ENCODE measurements at regions not wholly inside any gene's neighbourhood (a gene's known extent, or its start where the extent isn't known, plus 50 kb on each side); places are given as distances from the start of the nearest gene placed in this dataset.
"Not testable (repeated sequence)": the region's sequence is repeated elsewhere in the genome, so short reads cannot be mapped to it uniquely, and the experiment has no call there.

DNA sequence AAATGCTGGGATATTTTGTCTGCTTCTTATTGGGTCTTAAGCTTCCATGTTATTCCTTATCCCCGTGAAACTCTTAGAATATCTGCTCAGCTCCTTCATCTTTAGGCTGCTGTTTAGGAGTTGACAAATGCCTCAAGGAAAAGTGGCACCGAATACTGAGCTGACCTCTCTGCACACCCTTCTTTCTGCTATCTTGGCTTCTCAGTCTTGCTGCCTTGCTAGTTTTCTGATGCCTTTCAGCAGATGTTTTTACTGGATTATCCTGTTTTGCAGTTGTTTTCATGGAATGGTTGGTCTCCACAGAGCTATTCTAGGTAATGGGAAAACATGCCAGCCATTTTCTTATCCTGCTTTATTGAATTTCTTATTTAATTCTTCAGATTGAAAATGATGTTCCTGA is 86.3 kb downstream of the GYPE start:
- no peak for DNase-seq (ENCODE audit: low spot score)

DNA sequence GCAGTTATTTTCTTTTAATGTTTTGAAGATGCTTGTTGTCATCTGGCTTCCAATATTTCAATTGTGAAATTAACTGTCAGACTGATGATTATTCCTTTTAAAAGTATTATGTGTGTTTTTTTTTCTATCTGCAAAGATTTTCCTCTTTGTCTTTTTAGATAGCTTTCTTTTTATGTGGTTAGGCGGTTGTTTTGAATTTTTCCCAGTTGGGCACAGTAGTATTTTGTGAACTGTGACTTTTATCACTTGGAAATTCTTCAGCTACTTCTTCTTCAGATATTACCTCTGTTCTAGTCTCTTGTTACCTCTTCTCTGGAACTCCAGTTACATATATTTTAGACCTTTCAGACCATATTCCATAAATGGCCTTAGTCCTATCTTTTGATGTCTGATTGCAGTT is 87.5 kb downstream of the GYPE start:
- not testable (repeated sequence) for DNase-seq (ENCODE audit: low spot score)

DNA sequence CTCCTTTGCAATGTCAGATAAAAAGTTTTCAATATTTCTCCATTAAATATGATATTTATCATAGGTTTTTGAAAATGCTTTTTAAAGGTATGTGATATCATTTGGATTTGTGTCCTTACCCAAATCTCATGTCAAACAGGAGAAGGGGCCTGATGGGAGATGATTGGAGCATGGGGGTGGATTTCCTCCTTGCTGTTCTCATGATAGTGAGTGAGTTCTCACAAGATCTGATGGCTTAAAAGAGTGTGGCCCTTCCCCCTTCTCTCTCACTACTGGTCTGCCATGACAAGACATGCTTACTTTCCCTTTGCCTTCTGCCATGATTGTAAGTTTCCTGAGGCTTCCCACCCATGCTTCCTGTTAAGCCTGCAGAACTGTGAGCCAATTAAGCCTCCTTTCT is 90.0 kb downstream of the GYPE start:
- not testable (repeated sequence) for DNase-seq (ENCODE audit: low spot score)

DNA sequence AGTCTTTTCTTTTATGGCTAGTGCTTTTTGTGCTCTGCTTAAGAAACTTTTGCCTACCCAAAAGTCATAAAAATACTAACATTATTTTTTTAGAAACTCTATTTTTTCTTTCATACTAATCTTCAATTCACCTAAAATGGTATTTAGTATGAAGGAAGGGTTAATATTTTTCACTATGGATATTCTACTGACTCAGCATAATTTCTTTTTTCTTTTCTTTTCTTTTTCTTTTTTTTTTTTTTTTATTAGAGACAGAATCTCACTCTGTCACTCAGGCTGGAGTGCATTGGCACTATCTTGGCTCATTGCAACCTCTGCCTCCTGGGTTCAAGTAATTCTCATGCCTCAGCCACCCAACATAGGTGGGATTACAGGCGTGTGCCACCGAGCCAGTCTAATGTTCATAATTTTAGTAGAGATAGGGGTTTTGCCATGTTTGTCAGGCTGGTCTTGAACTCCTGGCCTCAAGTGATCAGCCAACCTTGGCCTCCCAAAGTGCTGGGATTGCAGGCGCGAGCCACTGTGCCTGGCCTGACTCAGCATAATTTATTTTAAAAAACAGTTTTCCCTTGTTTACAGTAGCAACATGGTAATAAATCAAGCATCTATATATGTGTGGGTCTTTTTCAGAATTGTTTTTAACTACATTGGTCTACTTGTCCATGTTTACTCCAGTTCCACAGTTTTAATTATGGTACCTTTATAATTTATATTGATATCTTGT is 91.8 kb downstream of the GYPE start:
- DNase-seq (ENCODE audit: low spot score) = not testable (repeated sequence)

DNA sequence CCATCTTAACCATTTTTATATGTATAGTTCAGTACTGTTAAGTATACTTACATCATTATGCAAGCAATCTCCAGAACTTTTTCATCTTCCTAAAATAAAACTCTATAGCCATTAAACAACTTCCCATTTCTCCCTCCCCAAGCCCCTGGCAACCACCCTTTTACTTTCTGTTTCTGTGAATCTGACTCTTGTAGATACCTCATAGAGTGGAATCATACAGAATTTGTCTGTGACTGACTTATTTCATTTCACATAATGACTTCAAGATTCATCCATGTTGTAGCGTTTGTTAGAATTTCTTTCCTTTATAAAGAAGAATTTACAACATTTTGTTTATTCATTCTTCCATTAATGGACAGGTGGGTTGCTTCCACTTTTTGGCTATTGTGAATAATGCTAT is 91.2 kb upstream of the FREM3 start:
- not testable (repeated sequence) for DNase-seq (ENCODE audit: low spot score)

DNA sequence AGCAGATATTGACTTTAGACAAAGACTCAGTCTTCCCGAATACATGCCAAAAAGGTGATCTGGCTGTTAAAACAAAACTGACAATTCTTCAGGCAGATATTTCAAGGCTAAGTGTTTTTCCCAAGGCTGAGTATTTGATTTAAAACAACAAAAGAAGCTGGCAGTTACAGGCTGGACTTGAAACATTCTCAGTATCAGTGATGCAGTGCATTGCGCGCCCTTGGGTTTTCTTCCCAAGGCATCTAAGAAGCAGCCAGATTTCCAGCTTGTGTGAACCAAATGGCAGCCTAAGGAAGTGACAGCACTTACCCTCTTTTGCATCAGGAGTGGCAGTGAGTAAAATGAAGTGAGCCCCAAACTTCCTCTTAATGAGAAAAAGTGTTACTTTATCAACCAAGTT is 90.0 kb upstream of the FREM3 start:
- not testable (repeated sequence) for DNase-seq (ENCODE audit: low spot score)

DNA sequence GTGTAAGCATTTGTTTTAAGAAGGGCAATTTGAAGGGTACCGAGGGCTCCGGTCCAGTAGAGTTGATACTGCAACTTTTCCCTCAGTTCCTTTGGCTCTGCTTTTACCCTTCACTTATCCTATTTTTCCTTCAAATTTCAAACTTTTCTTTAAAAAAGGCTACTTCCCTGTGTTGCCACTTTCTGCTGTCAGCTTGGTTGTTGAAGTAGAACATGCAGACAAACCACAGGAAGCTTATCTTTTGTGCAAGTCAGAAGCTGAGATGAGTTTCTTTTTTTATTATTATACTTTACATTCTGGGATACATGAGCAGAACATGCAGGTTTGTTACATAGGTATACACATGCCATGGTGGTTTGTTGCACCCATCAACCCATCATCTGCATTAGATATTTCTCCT is 89.1 kb upstream of the FREM3 start:
- DNase-seq (ENCODE audit: low spot score) = not testable (repeated sequence)

DNA sequence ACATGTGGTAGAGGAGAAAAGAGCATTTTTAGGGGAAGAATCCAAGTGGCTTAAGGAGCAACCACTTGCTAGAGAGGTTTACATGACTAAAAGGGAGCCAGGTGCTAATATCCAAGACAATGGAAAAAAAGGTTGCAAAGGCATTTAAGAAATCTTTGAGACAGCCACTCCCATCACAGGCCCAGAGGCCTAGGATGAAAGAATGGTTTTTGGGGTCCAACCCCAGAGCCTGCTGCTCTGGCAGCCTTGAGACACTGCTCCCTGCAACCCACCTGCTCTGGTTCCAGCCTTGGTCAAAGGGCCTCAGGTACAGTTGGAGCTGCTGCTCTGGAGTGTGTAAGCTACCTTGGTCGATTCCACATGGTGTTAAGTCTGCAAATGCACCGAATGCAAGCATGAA is 84.1 kb upstream of the FREM3 start:
- no peak for DNase-seq (ENCODE audit: low spot score)

DNA sequence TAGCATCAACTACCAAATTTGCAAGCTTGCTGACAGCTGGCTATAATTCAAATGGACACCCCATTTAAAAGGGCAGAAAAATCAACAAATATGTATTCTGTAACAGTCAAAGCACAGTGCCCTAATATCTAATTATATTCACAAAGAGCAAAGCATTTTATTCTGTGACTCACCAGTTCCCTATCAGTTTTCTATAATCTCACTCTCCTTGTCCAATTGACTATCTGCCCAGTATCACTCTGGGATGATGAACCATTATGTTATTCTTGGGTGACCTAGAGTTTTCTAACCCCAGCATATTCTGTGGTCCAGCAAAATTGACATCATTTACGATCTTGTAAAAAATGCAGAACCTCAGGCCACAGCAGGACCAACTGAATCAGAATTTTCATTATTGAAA is 82.0 kb upstream of the FREM3 start:
- DNase-seq (ENCODE audit: low spot score) = no peak

DNA sequence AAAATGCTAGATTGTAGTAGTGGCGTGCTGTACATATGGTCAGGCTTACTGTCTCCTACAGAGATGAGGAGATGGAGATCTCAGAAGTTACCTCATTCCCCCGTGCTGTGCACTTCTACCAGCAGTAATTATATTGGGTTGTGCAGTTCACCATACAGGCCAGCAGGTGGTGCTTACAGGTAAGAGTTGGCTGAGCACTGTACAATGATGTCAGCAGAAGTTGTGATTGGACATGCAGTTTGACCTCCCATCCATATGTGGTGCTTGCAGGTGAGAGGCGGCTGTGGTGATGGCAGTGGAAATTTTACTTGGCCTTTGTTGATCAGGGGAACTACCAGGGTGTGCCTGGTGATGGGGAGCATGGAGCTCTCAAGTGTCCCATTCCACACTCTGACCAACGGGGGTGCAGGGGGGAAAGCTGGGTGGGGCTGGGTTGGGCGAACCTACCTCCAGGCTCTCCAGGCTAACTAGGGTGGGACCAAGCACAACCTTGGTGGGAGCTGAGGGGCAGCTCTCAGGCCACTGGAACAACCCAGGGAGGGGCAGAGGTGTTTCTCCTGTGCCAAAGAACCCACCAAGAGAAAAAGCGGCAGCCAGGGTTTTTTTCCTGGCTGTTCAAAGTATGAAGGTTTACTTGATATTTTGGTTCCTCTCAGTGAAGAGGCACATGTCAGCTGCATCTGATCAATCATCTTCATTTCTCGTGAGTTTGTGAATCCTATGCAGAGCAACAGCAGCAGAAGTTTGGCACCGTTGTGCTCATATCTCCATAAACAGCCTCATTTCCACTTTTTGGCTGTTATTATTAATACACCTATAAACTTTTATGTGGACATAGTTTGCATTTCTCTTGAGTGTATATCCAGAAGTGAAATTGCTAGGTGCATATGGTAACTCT is 73.8 kb upstream of the FREM3 start:
- DNase-seq (ENCODE audit: low spot score) = peak; percentile 70

DNA sequence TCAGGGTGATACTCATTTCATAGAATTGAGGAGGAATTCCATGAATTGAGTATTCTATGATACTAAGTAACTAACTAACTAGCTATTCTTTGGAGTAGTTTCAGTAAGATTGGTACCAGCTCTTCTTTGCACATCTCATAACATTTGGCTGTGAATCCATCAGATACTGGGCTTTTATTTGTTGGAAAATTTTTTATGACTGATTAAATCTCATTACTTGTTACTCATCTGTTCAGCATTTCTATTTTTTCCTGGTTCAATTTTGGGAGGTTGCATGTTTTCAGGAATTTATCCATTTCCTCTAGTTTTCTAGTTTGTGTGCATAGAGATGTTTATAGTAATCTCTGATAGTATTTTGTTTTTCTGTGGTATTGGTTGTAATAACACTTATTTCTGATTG is 70.8 kb upstream of the FREM3 start:
- no peak for DNase-seq (ENCODE audit: low spot score)

DNA sequence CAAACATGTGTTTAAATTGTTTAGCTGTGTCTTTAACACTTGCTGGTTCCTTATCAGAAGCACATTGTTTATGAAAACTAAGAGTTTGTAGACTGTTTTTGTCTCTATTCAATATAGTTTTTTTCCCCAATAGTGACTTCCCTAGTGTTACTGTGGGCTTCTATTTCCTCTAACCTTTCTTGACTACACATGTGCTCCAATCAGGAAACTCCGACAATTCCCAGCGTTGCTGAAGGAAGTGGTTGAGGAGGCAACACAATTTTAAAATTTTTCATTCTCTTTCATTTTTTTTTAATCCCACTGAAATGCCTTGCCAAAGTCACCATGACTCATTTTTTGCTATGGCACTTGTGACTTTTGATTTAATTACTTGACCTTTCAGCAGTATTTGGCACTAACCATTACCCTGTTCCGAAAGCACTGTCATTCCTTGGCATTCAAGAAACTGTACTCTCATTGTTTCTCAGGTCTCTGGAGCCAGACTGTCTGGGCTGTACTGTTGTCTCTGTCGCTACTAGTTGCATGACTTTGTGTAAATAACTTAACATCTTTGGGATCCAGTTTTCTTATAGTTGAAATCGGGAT is 67.6 kb upstream of the FREM3 start:
- DNase-seq (ENCODE audit: low spot score) = peak; percentile 38

DNA sequence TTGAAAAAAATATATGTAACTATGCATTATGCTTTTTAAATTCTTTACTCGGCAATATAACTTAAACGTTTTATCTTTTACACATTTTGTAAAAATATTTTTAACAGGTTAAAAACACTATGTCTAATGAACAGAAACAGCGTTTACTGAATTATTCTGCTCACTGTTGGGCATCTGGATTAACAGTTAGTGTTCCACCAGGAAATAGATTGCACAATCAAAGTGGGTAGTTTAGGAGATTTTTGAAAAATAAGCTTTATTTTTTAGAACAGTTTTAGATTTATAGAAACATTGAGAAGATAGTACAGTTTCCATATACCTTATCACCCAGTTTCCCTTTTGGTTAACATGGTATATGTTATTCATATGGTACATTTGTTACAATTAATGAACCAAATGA is 63.1 kb upstream of the FREM3 start:
- no peak for DNase-seq (ENCODE audit: low spot score)

DNA sequence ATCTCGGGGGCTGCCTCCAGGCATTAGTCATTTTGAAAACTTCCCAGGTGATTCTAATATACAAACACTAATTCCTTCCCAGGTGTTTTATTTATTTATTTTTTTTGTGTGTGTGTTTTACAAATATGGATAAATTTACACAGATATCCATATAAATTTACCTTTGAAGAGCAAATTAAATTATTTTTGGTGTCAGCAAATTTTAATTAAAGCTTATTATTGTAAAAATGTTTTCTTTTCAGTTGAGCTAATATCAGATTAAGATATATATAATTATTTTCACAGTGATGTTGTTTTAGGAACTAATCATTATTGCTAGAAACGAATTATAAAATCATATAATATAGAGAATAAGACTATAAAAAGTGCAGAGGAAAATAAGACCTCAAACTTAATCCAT is 62.0 kb upstream of the FREM3 start:
- DNase-seq (ENCODE audit: low spot score) = no peak

All from LoVo (cell line).